Loucy (cell line): ENCODE measurements at regions not wholly inside any gene's neighbourhood (a gene's known extent, or its start where the extent isn't known, plus 50 kb on each side); places are given as distances from the start of the nearest gene placed in this dataset.
A peak's percentile ranks its signal among the peaks of the same experiment; 100 is the strongest.

Source experiments
- H2AFZ ChIP-seq: fragments of 200-600 bp; sonication (generic); 2 replicates; pipeline ENCODE4 v1.6.0; 2016; ENCODE audit warnings: antibody characterized with exemption, mild to moderate bottlenecking, low read length, moderate library complexity
- H3F3A ChIP-seq: fragments of 200-600 bp; 2 replicates; pipeline ENCODE4 v1.6.0; 2016; ENCODE audit warnings: antibody characterized with exemption, low read depth, mild to moderate bottlenecking
- H3K27me3 ChIP-seq: fragments of 200-600 bp; sonication (generic); 2 replicates; pipeline ENCODE4 v1.6.1; 2014; ENCODE audit warnings: low read length, mild to moderate bottlenecking; ENCODE audit not compliant: insufficient read depth, poor library complexity, severe bottlenecking
- H3K36me3 ChIP-seq: fragments of 200-600 bp; sonication (generic); 2 replicates; pipeline ENCODE4 v1.6.1; 2016; ENCODE audit warnings: low read length; ENCODE audit not compliant: insufficient read depth
- H3K4me1 ChIP-seq: fragments of 200-600 bp; sonication (generic); 2 replicates; pipeline ENCODE4 v1.5.1; 2014; ENCODE audit warnings: low read length, mild to moderate bottlenecking; ENCODE audit not compliant: insufficient read depth, poor library complexity, severe bottlenecking
- H3K4me2 ChIP-seq: fragments of 200-600 bp; sonication (generic); 2 replicates; pipeline ENCODE4 v1.6.0; 2014; ENCODE audit warnings: antibody characterized with exemption, low read length, low read depth, mild to moderate bottlenecking; ENCODE audit not compliant: poor library complexity, severe bottlenecking
- H3K4me3 ChIP-seq: fragments of 200-600 bp; sonication (generic); 2 replicates; pipeline ENCODE4 v1.5.1; 2014; ENCODE audit warnings: low read length, mild to moderate bottlenecking, mixed read lengths; ENCODE audit not compliant: poor library complexity, severe bottlenecking
- H3K79me2 ChIP-seq: fragments of 200-600 bp; sonication (generic); 2 replicates; pipeline ENCODE4 v1.6.1; 2014; ENCODE audit warnings: low read length; ENCODE audit not compliant: insufficient read depth
- H3K9ac ChIP-seq: fragments of 200-600 bp; sonication (generic); 2 replicates; pipeline ENCODE4 v1.6.0; 2014; ENCODE audit warnings: mild to moderate bottlenecking, low read depth, low read length, moderate library complexity; ENCODE audit not compliant: poor library complexity, severe bottlenecking
- H3K9me2 ChIP-seq: fragments of 200-600 bp; sonication (generic); replicated peaks from 2 replicates; pipeline ENCODE4 v1.6.1; 2016; ENCODE audit warnings: low read depth, low read length, mixed read lengths
- H3K9me3 ChIP-seq: fragments of 200-600 bp; sonication (generic); 2 replicates; pipeline ENCODE4 v1.6.1; 2014; ENCODE audit warnings: mild to moderate bottlenecking, antibody characterized with exemption, low read length, low read depth; ENCODE audit not compliant: insufficient read depth
- H4K20me1 ChIP-seq: fragments of 200-600 bp; sonication (generic); 2 replicates; pipeline ENCODE4 v1.6.0; 2014; ENCODE audit warnings: antibody characterized with exemption, low read length, mild to moderate bottlenecking; ENCODE audit not compliant: insufficient read depth, poor library complexity, severe bottlenecking
- CTCF ChIP-seq: fragments of 200-600 bp; sonication (generic); conservative IDR thresholded peaks from 2 replicates; pipeline ENCODE4 v1.5.1; 2014; ENCODE audit warnings: mild to moderate bottlenecking, antibody characterized with exemption, low read length
- EZH2phosphoT487 ChIP-seq: fragments of 200-600 bp; IDR thresholded peaks from 2 replicates; pipeline ENCODE4 v1.6.1; 2018; ENCODE audit warnings: antibody characterized with exemption, mild to moderate bottlenecking, moderate library complexity, borderline replicate concordance

DNA sequence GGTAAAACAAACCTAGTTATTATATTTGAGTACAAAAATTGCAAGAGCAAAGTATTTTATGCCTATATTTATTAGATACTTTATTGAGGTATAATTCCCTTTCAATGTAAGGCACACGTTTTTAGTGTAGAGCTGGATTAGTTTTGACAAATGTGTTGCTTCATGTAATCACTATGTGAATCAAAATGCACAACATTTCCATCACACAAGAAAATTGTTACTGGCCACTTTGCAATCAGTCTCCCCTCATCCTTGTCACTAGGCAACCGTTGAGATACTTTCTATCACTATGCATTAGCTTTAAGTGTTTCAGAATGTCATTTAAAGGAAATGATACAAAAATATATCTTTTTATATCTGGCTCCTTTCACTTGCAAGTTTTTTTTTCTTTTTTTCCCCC is 531.0 kb downstream of the CCER1 start:
- Histone ChIP-seq H2AFZ (no peak overlapping the region), H3K9ac (no peak overlapping the region), H3K9me2 (no peaks in the 10 kb centered on the region), H4K20me1 (no peaks in the 10 kb centered on the region), H3K4me2 (no peak overlapping the region), H3K36me3 (no peaks in the 10 kb centered on the region), H3K9me3 (no peaks in the 10 kb centered on the region), H3K4me3 (no peak overlapping the region), H3F3A (no peaks in the 10 kb centered on the region), H3K4me1 (no peaks in the 10 kb centered on the region), H3K27me3 (no peaks in the 10 kb centered on the region), H3K79me2 (no peaks in the 10 kb centered on the region)
- TF ChIP-seq CTCF (no peak), EZH2phosphoT487 (no peak)

DNA sequence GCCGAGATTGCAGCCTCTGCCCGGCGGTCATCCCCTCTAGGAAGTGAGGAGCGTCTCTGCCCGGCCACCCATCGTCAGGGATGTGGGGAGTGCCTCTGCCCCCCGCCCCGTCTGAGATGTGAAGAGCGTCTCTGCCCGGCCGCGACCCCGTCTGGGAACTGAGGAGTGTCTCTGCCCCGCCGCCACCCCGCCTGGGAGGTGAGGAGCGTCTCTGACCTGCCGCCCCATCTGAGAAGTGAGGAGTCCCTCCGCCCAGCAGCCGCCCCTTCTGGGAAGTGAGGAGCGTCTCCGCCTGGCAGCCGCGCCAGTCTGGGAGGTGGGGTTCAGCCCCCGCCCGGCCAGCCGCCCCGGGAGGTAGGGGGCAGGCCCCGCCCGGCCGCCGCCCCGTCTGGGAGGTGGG is 544.0 kb downstream of the CCER1 start:
- no peak overlapping the region for H3K9ac ChIP-seq
- no peaks in the 10 kb centered on the region for H3K4me1 ChIP-seq
- H2AFZ ChIP-seq: no peak overlapping the region
- no peak overlapping the region for H3K4me3 ChIP-seq
- H4K20me1 ChIP-seq: no peaks in the 10 kb centered on the region
- no peaks in the 10 kb centered on the region for H3F3A ChIP-seq
- no peaks in the 10 kb centered on the region for H3K27me3 ChIP-seq
- TF ChIP-seq EZH2phosphoT487 (no peak), CTCF (no peak)
- H3K36me3 ChIP-seq: no peaks in the 10 kb centered on the region
- H3K79me2 ChIP-seq: no peaks in the 10 kb centered on the region
- H3K9me2 ChIP-seq: no peaks in the 10 kb centered on the region
- no peak overlapping the region for H3K4me2 ChIP-seq
- H3K9me3 ChIP-seq: no peaks in the 10 kb centered on the region

GRCh38 chr12:90407841-90408240 is 547.1 kb downstream of the CCER1 start:
- TF ChIP-seq EZH2phosphoT487 (no peak), CTCF (peak; percentile 44)
- Histone ChIP-seq H3K4me1 (no peaks in the 10 kb centered on the region), H4K20me1 (no peaks in the 10 kb centered on the region), H3F3A (no peaks in the 10 kb centered on the region), H3K27me3 (no peaks in the 10 kb centered on the region), H3K4me2 (no peak overlapping the region), H3K36me3 (no peaks in the 10 kb centered on the region), H3K79me2 (no peaks in the 10 kb centered on the region), H3K9ac (no peak overlapping the region), H2AFZ (no peak overlapping the region), H3K4me3 (no peak overlapping the region), H3K9me2 (no peaks in the 10 kb centered on the region), H3K9me3 (no peaks in the 10 kb centered on the region)
